Activated naive CD4-positive, alpha-beta T cell treated with anti-CD3 and anti-CD28 coated beads, Interleukin-2, amount 50 U/mL, for 24 hours (primary cell): ENCODE measurements at regions not wholly inside any gene's neighbourhood (a gene's known extent, or its start where the extent isn't known, plus 50 kb on each side); places are given as distances from the start of the nearest gene placed in this dataset.

Experiments
- H3K27ac Mint-ChIP-seq: one replicate; pipeline ENCODE4 v1.8.0; 2021; ENCODE audit warnings: mild to moderate bottlenecking, mixed read lengths
- H3K27me3 Mint-ChIP-seq: one replicate; pipeline ENCODE4 v1.8.0; 2021; ENCODE audit warnings: mixed read lengths
- H3K36me3 Mint-ChIP-seq: one replicate; pipeline ENCODE4 v1.8.0; 2021; ENCODE audit warnings: mixed read lengths
- H3K4me1 Mint-ChIP-seq: one replicate; pipeline ENCODE4 v1.8.0; 2021; ENCODE audit warnings: mixed read lengths
- H3K4me3 Mint-ChIP-seq: one replicate; pipeline ENCODE4 v1.8.0; 2021; ENCODE audit warnings: mild to moderate bottlenecking, mixed read lengths
- H3K9me3 Mint-ChIP-seq: one replicate; pipeline ENCODE4 v1.8.0; 2021; ENCODE audit warnings: mixed read lengths

DNA sequence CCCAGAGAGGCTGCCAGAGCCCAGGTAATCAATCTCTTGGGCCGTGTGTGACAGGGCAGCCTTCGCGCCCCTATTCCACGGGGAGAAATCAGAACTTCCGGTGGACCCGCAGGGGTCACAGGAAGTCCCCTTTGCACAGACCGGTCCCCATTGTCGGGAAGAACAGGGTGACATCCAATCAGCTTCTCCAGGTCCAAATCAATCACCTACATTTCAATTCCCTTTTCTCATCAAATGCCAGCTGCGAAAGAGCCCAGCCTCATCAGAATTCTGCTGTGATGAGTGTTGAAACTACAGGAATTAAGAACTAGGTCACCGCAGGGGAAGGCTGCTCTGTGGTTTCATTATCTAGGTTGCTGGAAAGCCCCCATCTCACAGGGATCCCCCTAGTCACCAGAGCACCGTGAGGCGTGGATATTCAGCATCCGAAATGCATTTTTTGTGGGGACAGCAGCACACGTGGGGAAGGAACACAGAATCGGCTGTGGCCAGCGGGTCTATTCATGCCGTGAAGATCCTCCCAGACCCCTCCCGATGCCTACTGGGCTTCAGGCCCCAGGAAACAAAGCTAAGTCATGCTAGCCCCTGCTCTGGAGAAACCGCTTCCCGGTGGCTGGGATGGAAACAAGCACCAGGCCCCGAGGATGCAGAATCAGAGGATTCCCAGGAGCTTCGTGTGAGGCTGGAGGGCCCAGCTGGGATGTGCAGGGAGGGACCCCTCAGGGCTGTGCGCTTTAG lies 193.7 kb upstream of the ID2 start:
- peak overlapping the region; percentile 76 for H3K27ac Mint-ChIP-seq
- H3K9me3 Mint-ChIP-seq, result no peaks in the 10 kb centered on the region
- peak overlapping the region; percentile 27 for H3K4me3 Mint-ChIP-seq
- H3K27me3 Mint-ChIP-seq, result no peaks in the 10 kb centered on the region
- H3K4me1 Mint-ChIP-seq, result peaks cover 14% of the 10 kb centered on the region
- no peaks in the 10 kb centered on the region for H3K36me3 Mint-ChIP-seq

DNA sequence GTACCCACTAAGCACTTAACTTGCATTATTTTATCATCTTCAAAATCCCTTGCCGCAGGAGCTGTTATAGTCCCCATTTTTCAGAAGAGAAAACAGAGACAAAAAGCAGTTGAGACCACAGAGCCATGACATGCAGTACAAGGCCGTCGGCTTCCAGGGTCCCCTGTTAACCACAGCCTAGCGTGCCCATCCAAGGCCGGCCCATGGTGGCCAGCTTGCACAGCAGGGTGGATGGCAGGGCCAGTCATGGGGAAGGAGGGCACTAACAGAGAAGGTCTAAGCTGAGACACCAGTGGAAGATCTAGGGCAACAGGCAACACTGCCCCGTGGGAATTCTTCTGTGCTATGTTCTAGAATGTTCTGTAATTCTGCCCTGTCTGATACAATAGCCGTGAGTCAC lies 192.6 kb upstream of the ID2 start:
- Mint-ChIP-seq H3K27me3 (no peaks in the 10 kb centered on the region), H3K36me3 (no peaks in the 10 kb centered on the region), H3K27ac (no peak overlapping the region), H3K4me1 (peaks cover 14% of the 10 kb centered on the region), H3K4me3 (no peak overlapping the region), H3K9me3 (no peaks in the 10 kb centered on the region)

DNA sequence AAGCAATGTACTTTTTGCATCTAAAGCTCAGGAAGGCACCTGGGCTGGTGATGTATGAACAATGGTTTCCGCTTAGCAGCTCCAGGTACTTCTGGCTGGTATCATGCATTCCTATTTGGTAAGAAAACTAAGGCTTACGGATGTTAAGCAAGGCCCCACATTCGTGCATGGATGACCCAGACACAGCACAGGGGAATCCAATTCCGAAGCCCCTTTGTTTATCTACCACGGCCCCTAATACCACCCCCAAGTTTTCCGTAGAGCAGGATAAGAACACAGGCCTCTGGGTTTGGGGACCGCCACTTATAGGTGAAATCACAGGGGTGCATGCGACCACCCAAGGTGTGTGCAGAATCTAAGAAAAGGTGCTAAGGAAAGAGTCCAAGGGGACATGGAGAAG lies 192.1 kb upstream of the ID2 start:
- no peaks in the 10 kb centered on the region for H3K9me3 Mint-ChIP-seq
- H3K27ac Mint-ChIP-seq, result no peak overlapping the region
- H3K36me3 Mint-ChIP-seq, result no peaks in the 10 kb centered on the region
- no peaks in the 10 kb centered on the region for H3K27me3 Mint-ChIP-seq
- H3K4me1 Mint-ChIP-seq, result peaks cover 14% of the 10 kb centered on the region
- no peak overlapping the region for H3K4me3 Mint-ChIP-seq

DNA sequence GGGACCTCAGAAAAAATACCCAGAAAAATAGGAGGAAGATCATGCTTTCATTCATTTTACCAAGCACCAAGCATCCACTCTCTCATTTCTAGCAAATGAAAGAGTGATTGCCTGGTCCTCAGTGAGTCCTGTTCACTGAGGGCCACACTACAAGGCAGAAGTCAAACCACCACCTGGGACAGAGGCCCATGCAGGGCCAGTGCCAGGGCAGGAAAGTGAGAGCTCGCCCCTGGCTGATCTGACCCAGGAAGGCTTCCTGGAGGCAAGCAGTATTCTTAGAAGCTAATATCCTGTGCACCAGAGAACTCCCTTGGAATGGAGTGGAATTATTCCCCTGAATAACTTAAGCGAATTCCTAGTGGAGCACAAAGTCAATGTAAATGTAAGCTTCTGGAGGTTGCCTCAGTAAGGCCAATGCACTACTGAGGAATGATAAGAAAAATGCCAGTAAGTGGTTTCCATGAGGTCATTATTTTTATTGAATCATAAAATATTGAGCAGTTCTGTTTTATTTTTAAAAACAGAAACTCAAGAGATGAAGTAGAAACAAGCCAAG lies 191.6 kb upstream of the ID2 start:
- Mint-ChIP-seq H3K4me3 (no peak overlapping the region), H3K4me1 (peaks cover 14% of the 10 kb centered on the region), H3K27ac (no peak overlapping the region)

DNA sequence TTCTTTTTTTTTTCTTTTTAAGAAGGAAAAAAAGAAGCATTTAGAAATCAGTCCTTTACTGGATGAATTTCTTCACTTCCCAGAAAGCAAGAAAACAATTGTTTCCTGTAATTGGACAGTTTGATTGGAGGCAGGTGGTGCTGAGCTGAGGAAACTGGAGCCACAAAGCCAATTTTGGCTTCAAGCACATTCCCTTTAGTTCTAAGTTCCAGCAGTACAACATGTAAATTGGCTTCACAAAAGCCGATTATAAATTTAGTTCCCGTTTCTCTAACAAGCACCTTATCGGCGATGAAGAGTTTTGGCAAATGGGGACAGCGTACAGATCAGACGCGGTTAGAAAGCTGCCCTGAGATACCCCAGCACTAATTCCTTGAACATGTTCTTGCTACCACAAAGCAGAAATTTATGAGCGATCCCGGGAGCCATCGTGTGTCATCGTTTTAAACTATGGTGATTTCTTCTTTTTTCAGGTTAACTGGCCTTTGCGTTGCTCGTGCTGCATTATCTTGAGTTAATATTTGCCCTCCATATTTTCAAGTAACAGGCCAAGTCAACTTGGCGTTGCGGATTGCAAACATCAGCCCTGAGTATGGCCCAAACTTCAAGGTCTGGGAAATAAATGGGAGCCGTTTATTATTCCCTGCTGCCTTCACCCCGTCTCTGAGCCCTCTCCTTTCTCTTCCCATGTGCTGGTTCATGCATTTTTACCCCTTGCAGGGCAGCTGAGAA lies 190.4 kb upstream of the ID2 start:
- Mint-ChIP-seq H3K9me3 (no peaks in the 10 kb centered on the region), H3K4me1 (peaks cover 14% of the 10 kb centered on the region), H3K27me3 (no peaks in the 10 kb centered on the region), H3K4me3 (no peak overlapping the region), H3K27ac (no peak overlapping the region), H3K36me3 (no peaks in the 10 kb centered on the region)

More for the DNA sequence above, 191.6 kb upstream of the ID2 start:
- no peaks in the 10 kb centered on the region for H3K27me3 Mint-ChIP-seq
- H3K9me3 Mint-ChIP-seq, result no peaks in the 10 kb centered on the region
- no peaks in the 10 kb centered on the region for H3K36me3 Mint-ChIP-seq

DNA sequence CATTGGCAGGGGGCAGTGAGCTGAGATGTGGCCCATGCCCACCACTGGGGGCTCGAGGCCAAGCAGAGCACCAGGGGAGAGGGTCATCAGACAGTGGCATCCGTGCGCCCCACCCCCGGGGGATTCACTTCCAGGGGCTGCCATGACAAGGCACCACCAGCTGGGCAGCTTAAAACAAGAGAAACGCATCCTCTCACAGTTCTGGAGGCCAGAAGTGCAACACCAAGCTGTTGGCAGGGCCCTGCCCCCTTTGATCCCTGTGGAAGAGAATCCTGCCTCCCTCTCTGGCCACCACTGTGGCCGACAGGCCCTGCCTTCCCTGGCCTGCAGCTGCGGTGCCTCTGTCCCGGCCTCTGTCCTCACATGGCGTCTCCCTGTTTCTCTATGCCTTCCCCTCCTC lies 187.7 kb upstream of the ID2 start:
- Mint-ChIP-seq H3K36me3 (no peaks in the 10 kb centered on the region), H3K27me3 (no peaks in the 10 kb centered on the region), H3K9me3 (no peaks in the 10 kb centered on the region), H3K4me3 (no peak overlapping the region), H3K4me1 (no peaks in the 10 kb centered on the region), H3K27ac (no peak overlapping the region)

DNA sequence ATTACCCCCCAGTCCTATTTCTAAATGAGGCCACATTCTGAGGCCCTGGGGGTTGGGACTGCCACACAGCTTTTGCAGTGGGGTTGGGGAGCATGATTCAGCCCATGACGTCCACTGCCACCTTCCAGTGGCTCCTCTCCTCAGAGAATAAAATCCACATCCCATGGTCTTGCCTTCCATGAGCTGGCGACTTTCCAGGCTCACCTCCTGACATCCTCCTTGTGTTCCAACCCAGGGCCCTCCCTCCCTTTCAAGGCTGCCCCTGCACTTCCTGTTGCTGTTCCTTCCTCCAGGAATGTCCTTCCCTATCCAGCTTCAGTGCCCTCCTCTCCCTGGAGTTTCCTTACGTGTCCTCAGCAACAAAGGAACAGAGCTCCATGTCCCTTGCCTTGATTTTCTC lies 187.3 kb upstream of the ID2 start:
- Mint-ChIP-seq H3K4me1 (no peaks in the 10 kb centered on the region), H3K27me3 (no peaks in the 10 kb centered on the region), H3K9me3 (no peaks in the 10 kb centered on the region), H3K36me3 (no peaks in the 10 kb centered on the region), H3K27ac (no peak overlapping the region), H3K4me3 (no peak overlapping the region)

DNA sequence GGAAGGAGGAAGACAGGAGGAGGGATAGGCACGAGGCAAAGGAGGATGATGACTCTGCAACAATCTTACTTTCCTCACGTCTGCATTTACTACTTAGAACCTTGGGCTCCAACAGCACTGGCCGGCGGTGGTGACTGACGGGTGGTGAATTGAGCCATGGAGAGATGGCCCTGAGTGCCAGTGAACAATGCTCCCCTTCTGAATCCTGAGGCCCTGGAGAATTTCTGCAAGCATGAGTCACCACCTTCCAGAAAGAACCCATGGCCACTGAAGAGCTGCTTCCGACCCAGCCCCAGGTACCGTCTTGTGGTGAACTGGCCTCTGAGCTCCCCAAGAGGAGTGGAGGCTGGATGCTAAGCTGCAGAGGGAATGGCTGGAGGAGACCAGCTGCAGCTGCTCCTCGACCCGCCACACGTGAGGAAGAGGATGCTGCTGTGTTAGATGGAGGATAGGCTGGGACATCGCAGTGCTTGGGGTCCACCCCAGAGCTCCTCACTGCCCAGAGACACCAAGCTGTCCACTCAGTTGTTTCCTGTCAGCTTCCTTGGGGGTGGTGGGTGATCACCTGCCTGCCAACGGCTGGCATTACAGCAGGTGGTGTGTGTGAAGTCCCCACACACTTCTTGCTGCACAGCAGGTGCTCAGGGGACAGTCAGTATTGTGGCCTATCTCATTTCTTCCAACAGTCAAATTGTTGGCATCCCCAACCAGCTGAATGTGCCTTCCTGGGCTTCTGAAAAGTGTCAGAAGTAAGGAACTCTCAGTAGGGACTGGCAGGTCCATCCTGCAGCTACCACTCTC lies 186.5 kb upstream of the ID2 start:
- no peaks in the 10 kb centered on the region for H3K27me3 Mint-ChIP-seq
- H3K9me3 Mint-ChIP-seq, result no peaks in the 10 kb centered on the region
- no peaks in the 10 kb centered on the region for H3K4me1 Mint-ChIP-seq
- no peaks in the 10 kb centered on the region for H3K36me3 Mint-ChIP-seq
- H3K27ac Mint-ChIP-seq, result no peak overlapping the region
- H3K4me3 Mint-ChIP-seq, result no peak overlapping the region

DNA sequence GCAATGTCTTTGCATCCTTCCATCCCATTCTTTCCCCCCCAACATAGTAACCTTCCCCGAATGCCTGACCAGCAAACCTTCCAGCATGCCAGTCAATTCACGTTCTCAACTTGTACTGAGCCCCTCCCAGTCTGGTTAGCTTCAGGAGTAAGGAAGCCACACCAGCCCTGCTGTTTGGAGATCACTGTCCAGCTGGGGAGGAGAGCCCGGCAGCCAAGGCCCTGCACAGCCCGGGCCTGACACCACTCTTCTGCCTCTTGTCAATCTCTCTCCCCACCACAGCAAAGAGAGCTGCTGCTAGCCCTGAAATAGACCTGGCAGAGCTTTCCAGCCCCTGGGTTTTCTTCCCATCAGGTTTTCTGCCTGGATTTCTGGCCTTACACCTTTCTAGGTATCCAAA lies 185.8 kb upstream of the ID2 start:
- no peaks in the 10 kb centered on the region for H3K36me3 Mint-ChIP-seq
- H3K4me3 Mint-ChIP-seq, result no peak overlapping the region
- no peaks in the 10 kb centered on the region for H3K27me3 Mint-ChIP-seq
- H3K9me3 Mint-ChIP-seq, result no peaks in the 10 kb centered on the region
- H3K27ac Mint-ChIP-seq, result no peak overlapping the region
- no peaks in the 10 kb centered on the region for H3K4me1 Mint-ChIP-seq

DNA sequence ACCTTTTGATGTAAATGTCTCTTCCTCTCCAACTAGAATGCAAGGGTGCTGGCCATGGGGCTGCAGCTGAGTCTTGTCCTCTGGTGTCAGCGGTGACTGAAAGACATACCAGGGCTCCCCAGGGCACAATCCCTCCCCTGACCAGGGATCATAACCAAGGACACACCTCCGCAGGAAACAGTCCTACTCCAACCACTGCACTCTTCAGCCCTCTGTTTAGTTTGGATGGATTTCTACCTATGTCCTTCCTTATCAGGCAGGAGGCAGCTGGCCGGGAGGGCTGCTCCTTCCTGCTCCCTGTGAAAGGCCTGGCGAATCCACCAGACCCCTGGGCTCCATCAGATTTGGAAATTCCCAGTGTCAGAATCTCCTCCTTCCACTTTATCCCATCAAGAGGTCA lies 185.2 kb upstream of the ID2 start:
- H3K9me3 Mint-ChIP-seq, result no peaks in the 10 kb centered on the region
- peak overlapping the region; percentile 30 for H3K27ac Mint-ChIP-seq
- no peaks in the 10 kb centered on the region for H3K4me1 Mint-ChIP-seq
- H3K4me3 Mint-ChIP-seq, result no peak overlapping the region
- H3K27me3 Mint-ChIP-seq, result no peaks in the 10 kb centered on the region
- no peaks in the 10 kb centered on the region for H3K36me3 Mint-ChIP-seq

DNA sequence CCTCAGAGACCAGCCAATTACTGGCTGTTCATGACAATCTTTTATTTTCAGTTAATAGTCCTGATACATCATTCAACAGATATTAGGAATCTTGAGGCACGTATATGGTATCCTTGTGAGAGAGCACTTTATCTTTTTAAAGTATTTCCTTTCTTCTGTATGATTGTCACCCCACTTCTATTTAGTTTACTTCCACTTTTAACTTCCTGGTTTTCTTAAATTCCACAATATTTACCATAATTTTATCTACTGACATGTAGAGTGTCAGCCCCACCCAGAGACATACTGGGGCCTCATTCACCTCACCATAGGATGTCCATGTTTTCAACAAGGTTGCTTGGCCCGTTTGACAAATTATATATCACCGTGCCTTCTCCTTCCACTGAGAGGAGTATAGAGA lies 182.9 kb upstream of the ID2 start:
- H3K9me3 Mint-ChIP-seq, result no peaks in the 10 kb centered on the region
- H3K27ac Mint-ChIP-seq, result peak overlapping the region; percentile 33
- H3K4me3 Mint-ChIP-seq, result no peak overlapping the region
- no peaks in the 10 kb centered on the region for H3K27me3 Mint-ChIP-seq
- H3K4me1 Mint-ChIP-seq, result no peaks in the 10 kb centered on the region
- no peaks in the 10 kb centered on the region for H3K36me3 Mint-ChIP-seq

DNA sequence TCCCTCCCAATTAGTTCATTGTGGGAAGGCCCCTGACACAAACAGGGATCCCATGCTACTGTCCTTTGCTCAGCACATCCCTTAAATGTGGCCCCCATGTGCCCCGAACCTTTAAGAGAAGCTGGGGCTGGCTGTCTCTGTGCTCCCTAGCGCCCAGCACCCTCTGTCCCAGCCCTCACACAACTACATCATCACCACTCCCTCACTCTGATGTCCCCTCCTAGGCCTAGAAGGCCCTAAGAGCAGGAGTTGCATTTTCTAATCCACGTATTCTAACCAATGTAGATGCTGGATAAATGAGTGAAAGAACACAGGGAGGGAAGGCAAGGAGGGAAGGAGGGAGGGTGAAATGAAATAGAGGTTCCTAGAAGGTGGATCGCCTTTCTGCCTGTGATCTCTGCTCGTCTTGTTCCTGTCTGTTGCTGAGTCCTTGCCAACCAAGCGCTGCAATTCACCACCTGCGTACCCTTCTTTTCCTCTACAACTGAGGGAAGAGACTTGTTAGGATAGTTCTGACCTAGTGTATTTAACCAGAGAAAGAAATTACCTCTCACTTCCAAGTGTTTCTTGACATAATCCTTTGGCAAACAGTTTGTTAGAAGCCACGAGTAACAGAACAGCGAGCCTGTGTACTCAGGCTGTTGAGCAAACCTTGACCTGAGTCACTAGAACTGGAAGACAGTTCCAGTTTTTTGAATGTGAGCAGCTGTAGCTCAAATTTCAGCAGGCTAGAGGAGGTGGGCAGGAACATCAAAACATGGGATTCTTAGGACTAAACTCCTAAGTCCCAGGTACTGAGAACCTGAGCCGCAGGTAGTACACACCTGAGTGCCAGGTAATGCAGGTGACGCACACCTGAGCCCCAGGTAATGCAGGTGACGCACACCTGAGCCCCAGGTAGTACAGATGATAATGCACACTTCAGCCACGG lies 181.5 kb upstream of the ID2 start:
- Mint-ChIP-seq H3K27ac (no peak overlapping the region), H3K4me1 (no peaks in the 10 kb centered on the region), H3K9me3 (no peaks in the 10 kb centered on the region), H3K27me3 (no peaks in the 10 kb centered on the region), H3K4me3 (no peak overlapping the region), H3K36me3 (no peaks in the 10 kb centered on the region)

DNA sequence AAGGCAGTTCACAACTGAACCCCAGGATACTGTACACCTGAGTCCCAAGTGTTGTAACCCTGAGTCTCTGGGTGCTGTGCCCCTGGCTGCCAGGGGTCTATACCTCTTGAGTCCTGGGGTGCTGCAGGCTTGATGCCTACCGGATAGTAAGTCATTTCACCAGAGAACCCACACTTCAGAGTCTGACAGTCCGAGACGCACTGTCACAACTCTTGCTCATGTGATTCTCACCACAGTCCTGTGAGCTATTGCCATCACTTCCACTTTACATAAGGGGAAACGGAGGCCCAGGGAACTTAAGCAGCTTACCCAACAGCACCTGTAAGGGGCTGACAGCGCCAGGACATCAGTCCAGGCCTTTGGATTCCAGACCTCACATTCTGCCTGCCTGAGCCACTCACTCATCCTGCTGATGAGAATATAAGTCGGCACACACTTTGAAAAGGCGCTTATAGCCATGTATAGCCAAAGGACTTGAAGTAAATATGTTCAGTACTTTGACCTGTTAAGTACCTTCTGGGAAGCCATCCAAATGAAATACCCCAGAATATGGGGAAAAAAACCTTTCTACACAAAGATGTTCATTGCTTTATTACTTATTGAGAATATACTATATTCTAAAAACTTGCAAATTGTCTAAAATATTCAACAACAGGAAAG lies 180.7 kb upstream of the ID2 start:
- H3K36me3 Mint-ChIP-seq, result no peaks in the 10 kb centered on the region
- no peaks in the 10 kb centered on the region for H3K9me3 Mint-ChIP-seq
- no peak overlapping the region for H3K4me3 Mint-ChIP-seq
- H3K27me3 Mint-ChIP-seq, result no peaks in the 10 kb centered on the region
- H3K27ac Mint-ChIP-seq, result no peak overlapping the region
- no peaks in the 10 kb centered on the region for H3K4me1 Mint-ChIP-seq

DNA sequence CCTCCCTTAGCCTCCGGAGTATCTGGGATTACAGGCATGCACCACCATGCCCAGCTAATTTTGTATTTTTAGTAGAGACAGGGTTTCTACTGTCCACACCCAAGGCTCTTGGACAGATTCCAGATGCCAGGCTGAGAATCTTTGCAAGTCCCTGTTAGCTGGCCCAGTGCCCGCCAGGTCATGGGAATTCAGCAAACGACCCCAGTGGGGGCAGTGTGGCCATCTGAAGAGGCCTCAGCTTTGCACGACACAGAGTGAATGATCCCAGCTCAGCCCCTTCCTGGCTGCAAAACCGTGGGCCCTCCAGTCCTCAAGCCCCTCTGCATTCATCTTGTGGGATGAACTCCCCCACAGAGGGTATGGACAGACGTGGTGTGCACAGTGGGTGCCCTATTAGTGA lies 179.5 kb upstream of the ID2 start:
- H3K9me3 Mint-ChIP-seq, result no peaks in the 10 kb centered on the region
- no peak overlapping the region for H3K27ac Mint-ChIP-seq
- no peak overlapping the region for H3K4me3 Mint-ChIP-seq
- no peaks in the 10 kb centered on the region for H3K27me3 Mint-ChIP-seq
- H3K4me1 Mint-ChIP-seq, result no peaks in the 10 kb centered on the region
- H3K36me3 Mint-ChIP-seq, result no peaks in the 10 kb centered on the region
